ENCODE measurements at regions not wholly inside any gene's neighbourhood (a gene's known extent, or its start where the extent isn't known, plus 50 kb on each side); places are given as distances from the start of the nearest gene placed in this dataset.
A peak's percentile ranks its signal among the peaks of the same experiment; 100 is the strongest.

GRCh38 chrX:40154853-40155588 lies 57.3 kb upstream of the BCOR start (continued):
- TF ChIP-seq, protein P1, sequence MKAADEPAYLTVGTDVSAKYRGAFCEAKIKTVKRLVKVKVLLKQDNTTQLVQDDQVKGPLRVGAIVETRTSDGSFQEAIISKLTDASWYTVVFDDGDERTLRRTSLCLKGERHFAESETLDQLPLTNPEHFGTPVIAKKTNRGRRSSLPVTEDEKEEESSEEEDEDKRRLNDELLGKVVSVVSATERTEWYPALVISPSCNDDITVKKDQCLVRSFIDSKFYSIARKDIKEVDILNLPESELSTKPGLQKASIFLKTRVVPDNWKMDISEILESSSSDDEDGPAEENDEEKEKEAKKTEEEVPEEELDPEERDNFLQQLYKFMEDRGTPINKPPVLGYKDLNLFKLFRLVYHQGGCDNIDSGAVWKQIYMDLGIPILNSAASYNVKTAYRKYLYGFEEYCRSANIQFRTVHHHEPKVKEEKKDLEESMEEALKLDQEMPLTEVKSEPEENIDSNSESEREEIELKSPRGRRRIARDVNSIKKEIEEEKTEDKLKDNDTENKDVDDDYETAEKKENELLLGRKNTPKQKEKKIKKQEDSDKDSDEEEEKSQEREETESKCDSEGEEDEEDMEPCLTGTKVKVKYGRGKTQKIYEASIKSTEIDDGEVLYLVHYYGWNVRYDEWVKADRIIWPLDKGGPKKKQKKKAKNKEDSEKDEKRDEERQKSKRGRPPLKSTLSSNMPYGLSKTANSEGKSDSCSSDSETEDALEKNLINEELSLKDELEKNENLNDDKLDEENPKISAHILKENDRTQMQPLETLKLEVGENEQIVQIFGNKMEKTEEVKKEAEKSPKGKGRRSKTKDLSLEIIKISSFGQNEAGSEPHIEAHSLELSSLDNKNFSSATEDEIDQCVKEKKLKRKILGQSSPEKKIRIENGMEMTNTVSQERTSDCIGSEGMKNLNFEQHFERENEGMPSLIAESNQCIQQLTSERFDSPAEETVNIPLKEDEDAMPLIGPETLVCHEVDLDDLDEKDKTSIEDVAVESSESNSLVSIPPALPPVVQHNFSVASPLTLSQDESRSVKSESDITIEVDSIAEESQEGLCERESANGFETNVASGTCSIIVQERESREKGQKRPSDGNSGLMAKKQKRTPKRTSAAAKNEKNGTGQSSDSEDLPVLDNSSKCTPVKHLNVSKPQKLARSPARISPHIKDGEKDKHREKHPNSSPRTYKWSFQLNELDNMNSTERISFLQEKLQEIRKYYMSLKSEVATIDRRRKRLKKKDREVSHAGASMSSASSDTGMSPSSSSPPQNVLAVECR (CRISPR knock-in tag; IDR thresholded peaks at IDR 0.05; ENCODE audit: borderline replicate concordance) = no peak; the same call in 1 of the 2 replicates
- TF ChIP-seq ZNF777 (CRISPR knock-in tag; IDR thresholded peaks at IDR 0.05) (no peak), CEBPZ (IDR thresholded peaks at IDR 0.05; ENCODE audit: low read length) (no peak), FOSL2 (CRISPR knock-in tag; IDR thresholded peaks at IDR 0.05) (0 out of 2 replicates have a peak, but pooled peaks have one; percentile 6), ZNF350 (CRISPR knock-in tag; IDR thresholded peaks at IDR 0.05; ENCODE audit: borderline replicate concordance, low read depth) (no peak), KDM5A (IDR thresholded peaks at IDR 0.05; ENCODE audit: borderline replicate concordance, low read length) (no peak), ZNF83 (CRISPR knock-in tag; IDR thresholded peaks at IDR 0.05; ENCODE audit: borderline replicate concordance) (no peak), FOXP1 (IDR thresholded peaks at IDR 0.05) (no peak), FOXP1 (CRISPR knock-in tag; IDR thresholded peaks at IDR 0.05) (no peak), ZNF768 (CRISPR knock-in tag; IDR thresholded peaks at IDR 0.05) (no peak), SP2 (CRISPR knock-in tag; IDR thresholded peaks at IDR 0.05) (no peak), CBX2 (IDR thresholded peaks at IDR 0.05; ENCODE audit: low read depth, low read length) (no peak), CBX2 (CRISPR knock-in tag; IDR thresholded peaks at IDR 0.05; ENCODE audit: low read depth) (no peak), ZNF710 (CRISPR knock-in tag; IDR thresholded peaks at IDR 0.05; ENCODE audit: borderline replicate concordance) (no peak), KAT2B (IDR thresholded peaks at IDR 0.05; ENCODE audit: borderline replicate concordance, low read depth, low read length) (no peak), SIX4 (CRISPR knock-in tag; IDR thresholded peaks at IDR 0.05) (no peak), GATAD2A (CRISPR knock-in tag; IDR thresholded peaks at IDR 0.05) (peak; percentile 47)
- TF ChIP-seq, protein P2, sequence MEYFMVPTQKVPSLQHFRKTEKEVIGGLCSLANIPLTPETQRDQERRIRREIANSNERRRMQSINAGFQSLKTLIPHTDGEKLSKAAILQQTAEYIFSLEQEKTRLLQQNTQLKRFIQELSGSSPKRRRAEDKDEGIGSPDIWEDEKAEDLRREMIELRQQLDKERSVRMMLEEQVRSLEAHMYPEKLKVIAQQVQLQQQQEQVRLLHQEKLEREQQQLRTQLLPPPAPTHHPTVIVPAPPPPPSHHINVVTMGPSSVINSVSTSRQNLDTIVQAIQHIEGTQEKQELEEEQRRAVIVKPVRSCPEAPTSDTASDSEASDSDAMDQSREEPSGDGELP (IDR thresholded peaks at IDR 0.05; ENCODE audit: borderline replicate concordance, low read depth) = peak; percentile 38; the same call in 1 of the 2 replicates
- TF ChIP-seq, protein P3, sequence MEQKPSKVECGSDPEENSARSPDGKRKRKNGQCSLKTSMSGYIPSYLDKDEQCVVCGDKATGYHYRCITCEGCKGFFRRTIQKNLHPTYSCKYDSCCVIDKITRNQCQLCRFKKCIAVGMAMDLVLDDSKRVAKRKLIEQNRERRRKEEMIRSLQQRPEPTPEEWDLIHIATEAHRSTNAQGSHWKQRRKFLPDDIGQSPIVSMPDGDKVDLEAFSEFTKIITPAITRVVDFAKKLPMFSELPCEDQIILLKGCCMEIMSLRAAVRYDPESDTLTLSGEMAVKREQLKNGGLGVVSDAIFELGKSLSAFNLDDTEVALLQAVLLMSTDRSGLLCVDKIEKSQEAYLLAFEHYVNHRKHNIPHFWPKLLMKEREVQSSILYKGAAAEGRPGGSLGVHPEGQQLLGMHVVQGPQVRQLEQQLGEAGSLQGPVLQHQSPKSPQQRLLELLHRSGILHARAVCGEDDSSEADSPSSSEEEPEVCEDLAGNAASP (CRISPR knock-in tag; IDR thresholded peaks at IDR 0.05; ENCODE audit: borderline replicate concordance) = peak; percentile 97

Measured in HepG2 (cell line).